ENCODE measurements at regions not wholly inside any gene's neighbourhood (a gene's known extent, or its start where the extent isn't known, plus 50 kb on each side); places are given as distances from the start of the nearest gene placed in this dataset.

DNA sequence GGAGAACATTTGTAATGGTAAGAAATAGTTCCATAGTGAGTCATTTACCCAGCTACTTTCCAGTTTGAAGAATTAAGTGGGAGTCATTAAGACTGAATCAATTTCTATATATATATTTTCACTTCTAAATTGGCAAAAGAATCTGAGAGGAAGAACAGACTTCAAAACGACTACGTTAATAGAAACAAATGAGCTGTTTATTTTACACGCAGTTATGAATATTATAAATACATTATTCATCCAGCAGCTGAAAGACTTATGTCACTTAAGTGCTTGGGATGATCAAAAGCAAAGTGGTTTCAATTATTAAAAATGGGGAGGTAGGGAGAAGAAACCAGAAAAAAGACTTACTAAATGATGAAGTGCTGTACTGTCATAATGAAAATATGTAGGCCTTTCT lies 260.5 kb upstream of the DDX53 start:
- no peak for TF ChIP-seq CTCF (conservative IDR thresholded peaks at IDR 0.05 in 1 of 2, IDR thresholded peaks at IDR 0.05 in 1 of 2; ENCODE audit: extremely low read depth in 1 of 2, insufficient read depth in 1 of 2, low read depth in 1 of 2, low read length in 2 of 2)
- TF ChIP-seq EZH2 (IDR thresholded peaks at IDR 0.05; ENCODE audit: borderline replicate concordance, low read length): no peak
